Panc1 (cell line): ENCODE measurements at regions not wholly inside any gene's neighbourhood (a gene's known extent, or its start where the extent isn't known, plus 50 kb on each side); places are given as distances from the start of the nearest gene placed in this dataset.
A peak's percentile ranks its signal among the peaks of the same experiment; 100 is the strongest.

Experiments
- ATAC-seq: fragments of 200-7000 bp; cut with Tn5 transposase; 2 replicates; pipeline ENCODE4 v1.9.1; 2020; ENCODE audit warnings: mild to moderate bottlenecking, moderate library complexity
- BruUV-seq: library from RNA; stranded (reverse); fragments of 400-500 nt; replicated peaks from 2 replicates; lab custom pipeline; 2021; lab: Mats Ljungman, UMichigan
- CTCF ChIA-PET: fragments of 300-600 bp; sonication (Branson Sonifier 250); formaldehyde crosslinking; loops from one replicate; lab custom pipeline; 2022; ENCODE audit warnings: antibody characterized with exemption; lab: Charles Lee
- POLR2A ChIA-PET: fragments of 300-600 bp; sonication (Branson Sonifier 250); formaldehyde crosslinking; loops from one replicate; lab custom pipeline; 2022; ENCODE audit warnings: antibody characterized with exemption; lab: Charles Lee
- DNase-seq: peaks from one replicate; pipeline ENCODE4 v3.0.0-alpha.2; 2010; ENCODE audit warnings: low read depth, low spot score
- H3K27ac ChIP-seq: 2 replicates; pipeline ENCODE4 v1.5.1; 2011; ENCODE audit warnings: mild to moderate bottlenecking, low read length, inconsistent platforms
- H3K27me3 ChIP-seq: fragments of 200-500 bp; sonication (Bioruptor generic); 2 replicates; pipeline ENCODE4 v1.6.0; 2014; ENCODE audit warnings: low read length, inconsistent platforms; ENCODE audit not compliant: control insufficient read depth, insufficient read depth
- H3K36me3 ChIP-seq: fragments of 200-500 bp; sonication (Bioruptor generic); 2 replicates; pipeline ENCODE4 v1.5.1; 2014; ENCODE audit warnings: inconsistent platforms, mild to moderate bottlenecking, low read length, moderate library complexity; ENCODE audit not compliant: control insufficient read depth, insufficient read depth
- H3K4me1 ChIP-seq: 2 replicates; pipeline ENCODE4 v1.5.1; 2011; ENCODE audit warnings: inconsistent platforms, mild to moderate bottlenecking, low read length, moderate library complexity; ENCODE audit not compliant: control insufficient read depth, insufficient read depth
- H3K4me3 ChIP-seq, 2 experiments: 2 replicates each; pipeline ENCODE4 v1.5.1; 2011 to 2012; ENCODE audit warnings: low read depth in 2 of 2, low read length in 2 of 2, mild to moderate bottlenecking in 2 of 2, inconsistent platforms in 1 of 2, moderate library complexity in 1 of 2
- H3K9me3 ChIP-seq: fragments of 200-500 bp; sonication (Bioruptor generic); 2 replicates; pipeline ENCODE4 v1.5.1; 2014; ENCODE audit warnings: low read depth, mild to moderate bottlenecking, inconsistent platforms, low read length, moderate library complexity; ENCODE audit not compliant: control insufficient read depth, insufficient read depth
- CTCF ChIP-seq: fragments of 450-650 bp; IDR thresholded peaks from 2 replicates; pipeline ENCODE4 v1.5.1; 2017; ENCODE audit warnings: mild to moderate bottlenecking
- POLR2AphosphoS5 ChIP-seq: IDR thresholded peaks from 2 replicates; pipeline ENCODE4 v1.6.1; 2012; ENCODE audit warnings: mild to moderate bottlenecking, low read depth, low read length, moderate library complexity
- REST ChIP-seq, 2 experiments: IDR thresholded peaks; 2 replicates each; pipeline ENCODE4 v1.6.1; 2011 to 2012; ENCODE audit warnings: low read depth in 2 of 2, control low read depth in 1 of 2, low read length in 1 of 2, mild to moderate bottlenecking in 1 of 2, moderate library complexity in 1 of 2; ENCODE audit not compliant: insufficient read depth in 1 of 2
- SIN3A ChIP-seq: IDR thresholded peaks from 2 replicates; pipeline ENCODE4 v1.6.1; 2012; ENCODE audit warnings: low read depth, mild to moderate bottlenecking, low read length, moderate library complexity, borderline replicate concordance; ENCODE audit not compliant: insufficient read depth
- TCF7L2 ChIP-seq: IDR thresholded peaks from 2 replicates; pipeline ENCODE4 v1.6.1; 2011; ENCODE audit warnings: mild to moderate bottlenecking, low read depth, low read length, inconsistent platforms
- in situ Hi-C: cut with HindIII; loops from 2 replicates; pipeline ENCODE4 v1.10.0; 2016; ENCODE audit warnings: low sequenced_read_pairs, low pct_unique_long_range_greater_than_20kb
- intact Hi-C: fragments of 100-400 bp; cut with micrococcal nuclease; formaldehyde crosslinking; loops from one replicate; pipeline ENCODE4 v1.10.0; 2022; ENCODE audit not compliant: unreplicated experiment

- ChIA-PET CTCF (interaction anchor here (0.7 kb wide), 1 partner anchor 31 kb away, joined by 3 read pairs; no protein-coding TSS in a partner anchor), POLR2A (no interaction called here)
- no TSS peak for BruUV-seq
- Histone ChIP-seq H3K4me1 (no peaks in the 10 kb centered on the region), H3K9me3 (no peaks in the 10 kb centered on the region), H3K4me3 (no peak overlapping the region), H3K27me3 (no peaks in the 10 kb centered on the region), H3K36me3 (no peaks in the 10 kb centered on the region), H3K27ac (no peak overlapping the region)
- TF ChIP-seq TCF7L2 (no peak), CTCF (peak; percentile 71)
- in situ Hi-C loops: no loop called here
- intact Hi-C loops: no loop called here
- ATAC-seq: no peak
- DNase-seq: no peak
These were observed 331.5 kb upstream of the NFE2L3 start for GRCh38 chr7:25820432-25821040.

DNA sequence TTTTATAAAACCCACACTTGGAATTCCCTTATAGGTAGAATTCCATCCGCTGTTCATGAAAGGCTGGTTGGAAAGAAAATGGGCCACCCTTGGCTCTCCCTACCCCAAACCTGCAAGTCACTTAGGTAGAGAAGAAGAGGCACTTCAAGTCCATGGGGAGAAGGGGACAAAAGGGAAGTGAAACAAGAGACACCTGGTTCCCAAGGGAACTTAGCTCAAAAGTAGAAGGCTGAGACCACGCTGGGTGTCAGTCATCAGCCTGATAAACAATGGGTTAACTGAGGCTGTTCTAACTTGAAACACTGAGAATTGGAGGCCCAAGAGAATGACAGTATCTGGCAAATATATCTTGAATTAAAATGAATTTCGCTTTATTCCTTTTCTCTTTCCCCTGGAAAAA lies 330.8 kb upstream of the NFE2L3 start:
- TF ChIP-seq REST (IDR thresholded peaks at IDR 0.05; ENCODE audit: insufficient read depth in 1 of 2, low read depth in 2 of 2, low read length in 1 of 2) (no peak), SIN3A (no peak), TCF7L2 (no peak), POLR2AphosphoS5 (no peak), CTCF (no peak)
- ATAC-seq (no peak), DNase-seq (no peak)
- BruUV-seq: no TSS peak
- intact Hi-C loops: no loop called here
- Histone ChIP-seq H3K4me1 (no peaks in the 10 kb centered on the region), H3K36me3 (no peaks in the 10 kb centered on the region), H3K9me3 (no peaks in the 10 kb centered on the region), H3K27ac (no peak overlapping the region), H3K27me3 (no peaks in the 10 kb centered on the region), H3K4me3 (no peak overlapping the region)
- CTCF ChIA-PET: no interaction called here
- POLR2A ChIA-PET: no interaction called here
- in situ Hi-C loops: no loop called here
